Common myeloid progenitor, CD34-positive (primary cell): ENCODE measurements at regions not wholly inside any gene's neighbourhood (a gene's known extent, or its start where the extent isn't known, plus 50 kb on each side); places are given as distances from the start of the nearest gene placed in this dataset.

Experiments
- CTCF ChIA-PET: fragments of 350-600 bp; sonication (Branson Sonifier 250); formaldehyde crosslinking; loops from one replicate; lab custom pipeline; 2021; ENCODE audit warnings: antibody characterized with exemption; lab: Charles Lee
- POLR2A ChIA-PET: fragments of 350-600 bp; sonication (Branson Sonifier 250); formaldehyde crosslinking; loops from one replicate; lab custom pipeline; 2021; ENCODE audit warnings: antibody characterized with exemption; lab: Charles Lee
- DNase-seq, 3 donors: peaks; one replicate each; pipeline versions ENCODE4 v3.0.0 to v3.0.0-alpha.2; 2013
- H3K27ac ChIP-seq, 2 experiments: 1 replicate in 1 of 2; 2 replicates in 1 of 2; pipeline ENCODE4 v1.7.0; 2013; ENCODE audit warnings: inconsistent platforms in 2 of 2, low read length in 2 of 2, mild to moderate bottlenecking in 2 of 2, low read depth in 1 of 2, moderate library complexity in 1 of 2; ENCODE audit not compliant: severe bottlenecking in 2 of 2, insufficient read depth in 1 of 2, poor library complexity in 1 of 2
- H3K27me3 ChIP-seq, 5 experiments: replicated peaks in 2 of 5; 1 replicate in 3 of 5; 2 replicates in 2 of 5; pipeline versions ENCODE4 v1.6.1 to v1.7.0; 2013; ENCODE audit warnings: low read length in 4 of 5, mild to moderate bottlenecking in 2 of 5, moderate library complexity in 2 of 5, inconsistent platforms in 1 of 5; ENCODE audit not compliant: insufficient read depth in 5 of 5, control insufficient read depth in 4 of 5
- H3K36me3 ChIP-seq, 4 experiments: 1 replicate in 2 of 4; 2 replicates in 2 of 4; pipeline versions ENCODE4 v1.6.1 to v1.7.0; 2013; ENCODE audit warnings: low read length in 3 of 4, control low read depth in 1 of 4, mild to moderate bottlenecking in 1 of 4; ENCODE audit not compliant: control insufficient read depth in 4 of 4, insufficient read depth in 4 of 4
- H3K4me1 ChIP-seq, 4 experiments: 1 replicate in 3 of 4; 2 replicates in 1 of 4; pipeline versions ENCODE4 v1.6.1 to v1.7.1; 2013; ENCODE audit warnings: low read length in 3 of 4, mild to moderate bottlenecking in 3 of 4, control low read depth in 1 of 4, inconsistent platforms in 1 of 4, moderate library complexity in 1 of 4; ENCODE audit not compliant: control insufficient read depth in 4 of 4, insufficient read depth in 4 of 4; ENCODE audit errors: control extremely low read depth in 1 of 4
- H3K4me3 ChIP-seq, 7 experiments: 1 replicate in 4 of 7; 2 replicates in 3 of 7; pipeline versions ENCODE4 v1.5.1 to v1.7.0; 2013; ENCODE audit warnings: mild to moderate bottlenecking in 7 of 7, low read length in 6 of 7, moderate library complexity in 6 of 7, inconsistent platforms in 2 of 7, low read depth in 2 of 7, control low read depth in 1 of 7; ENCODE audit not compliant: insufficient read depth in 4 of 7, control insufficient read depth in 1 of 7; ENCODE audit errors: extremely low read depth in 1 of 7
- H3K9me3 ChIP-seq, 5 experiments: 1 replicate in 4 of 5; 2 replicates in 1 of 5; pipeline versions ENCODE4 v1.6.1 to v1.7.1; 2013; ENCODE audit warnings: low read length in 4 of 5, mild to moderate bottlenecking in 2 of 5, inconsistent platforms in 1 of 5, low read depth in 1 of 5, moderate library complexity in 1 of 5; ENCODE audit not compliant: control insufficient read depth in 4 of 5, insufficient read depth in 2 of 5; ENCODE audit errors: control extremely low read depth in 1 of 5
- WGBS: methylation state at CpG from one replicate; pipeline ENCODE4 v1.1.5; 2013; ENCODE audit not compliant: insufficient coverage; 5-methylcytosine and 5-hydroxymethylcytosine counted together

GRCh38 chr10:78471723-78472550 lies 438.3 kb downstream of the RPS24 start:
- Histone ChIP-seq H3K27me3 (peaks cover 0 to 2% (median 0%) of the 10 kb centered on the region in 5 experiments), H3K9me3 (no peaks in the 10 kb centered on the region), H3K4me1 (no peaks in the 10 kb centered on the region), H3K4me3 (no peak overlapping the region), H3K27ac (no peak overlapping the region), H3K36me3 (no peaks in the 10 kb centered on the region)
- WGBS, result 89% methylated on average over 9 of the region's 11 CpGs
- DNase-seq, result no peak
- POLR2A ChIA-PET, result no interaction called here
- CTCF ChIA-PET, result interaction anchor here (1.1 kb wide), 1 partner anchor 10 kb away, joined by 3 read pairs; no protein-coding TSS in a partner anchor

GRCh38 chr10:78472551-78472890 lies 438.9 kb downstream of the RPS24 start:
- Histone ChIP-seq H3K4me1 (no peaks in the 10 kb centered on the region), H3K9me3 (no peaks in the 10 kb centered on the region), H3K4me3 (no peak overlapping the region), H3K27me3 (peaks cover 0 to 4% (median 0%) of the 10 kb centered on the region in 5 experiments), H3K27ac (no peak overlapping the region), H3K36me3 (no peaks in the 10 kb centered on the region)
- no peak for DNase-seq
- POLR2A ChIA-PET, result no interaction called here
- CTCF ChIA-PET, result no interaction called here
- WGBS, result 92% methylated on average over 5 of the region's 7 CpGs

DNA sequence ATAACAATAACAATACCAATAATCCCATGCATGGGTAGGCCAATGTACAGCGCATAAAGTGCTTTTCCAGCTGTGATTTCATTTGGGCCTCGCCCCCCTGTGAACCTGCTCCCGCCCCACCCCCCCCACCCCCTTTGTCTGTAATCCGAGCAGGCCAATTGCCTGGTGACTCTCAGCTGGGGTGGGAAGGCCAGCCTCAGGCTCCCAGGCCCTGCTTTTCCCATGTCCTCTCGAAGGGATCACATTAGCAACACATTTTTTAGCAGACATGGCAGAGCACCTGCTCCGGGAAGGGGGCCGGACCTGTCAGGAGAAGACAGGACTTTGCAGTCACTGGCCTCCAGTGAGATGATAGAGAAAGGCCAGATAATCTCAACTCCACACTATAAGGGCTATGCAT lies 439.3 kb downstream of the RPS24 start:
- no peak for DNase-seq
- ChIA-PET CTCF (no interaction called here), POLR2A (no interaction called here)
- Histone ChIP-seq H3K36me3 (no peaks in the 10 kb centered on the region), H3K4me1 (no peaks in the 10 kb centered on the region), H3K4me3 (no peak overlapping the region), H3K27ac (no peak overlapping the region), H3K27me3 (peaks cover 0 to 4% (median 0%) of the 10 kb centered on the region in 5 experiments), H3K9me3 (no peaks in the 10 kb centered on the region)
- WGBS, result 100% methylated on average over 1 of the region's 7 CpGs

DNA sequence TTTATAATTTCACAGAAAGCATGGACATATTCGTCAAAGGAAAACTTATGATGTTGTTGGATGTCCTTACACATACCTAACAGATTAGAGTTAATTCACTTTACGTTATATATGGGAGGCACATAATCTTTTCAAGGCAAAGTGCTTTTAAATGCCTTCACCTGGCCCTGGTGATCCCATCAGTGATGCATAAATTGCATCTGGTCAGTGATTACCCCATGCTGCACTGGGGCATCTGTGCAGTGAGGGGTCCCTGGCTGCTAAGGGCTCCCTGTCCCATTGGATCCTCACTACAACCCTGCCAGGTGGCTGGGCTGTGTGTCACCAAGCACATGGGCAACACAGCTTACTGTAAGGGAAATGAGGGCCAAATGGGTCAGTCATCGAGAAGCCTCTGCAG lies 441.1 kb downstream of the RPS24 start:
- DNase-seq, result no peak
- Histone ChIP-seq H3K4me3 (no peak overlapping the region), H3K27ac (no peak overlapping the region), H3K36me3 (no peaks in the 10 kb centered on the region), H3K9me3 (no peaks in the 10 kb centered on the region), H3K4me1 (no peaks in the 10 kb centered on the region), H3K27me3 (peaks cover 0 to 4% (median 0%) of the 10 kb centered on the region in 5 experiments)
- 83% methylated on average over 1 of the region's 3 CpGs for WGBS
- POLR2A ChIA-PET, result no interaction called here
- CTCF ChIA-PET, result no interaction called here

DNA sequence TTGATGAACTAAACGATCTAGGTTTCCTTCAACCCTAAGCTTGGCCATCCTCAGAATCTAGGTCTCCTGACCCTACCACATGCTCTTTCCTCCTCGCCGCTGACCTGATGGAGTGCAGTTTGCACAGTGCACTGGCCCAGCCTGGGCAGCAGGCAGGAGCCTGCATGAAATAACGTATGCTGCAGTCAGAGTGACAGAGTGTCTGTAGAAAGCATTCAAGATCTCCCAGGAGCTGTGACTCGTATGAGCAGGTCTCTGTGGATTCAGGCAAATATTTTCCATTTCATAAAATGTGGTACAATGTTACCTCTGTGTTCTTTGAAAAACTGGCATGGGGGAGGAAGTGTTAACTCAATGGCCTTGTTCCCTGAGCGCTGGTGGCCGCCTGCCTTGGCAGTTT lies 441.8 kb downstream of the RPS24 start:
- ChIA-PET CTCF (no interaction called here), POLR2A (no interaction called here)
- H3K27ac ChIP-seq, result no peak overlapping the region
- H3K4me1 ChIP-seq, result no peaks in the 10 kb centered on the region
- H3K9me3 ChIP-seq, result no peaks in the 10 kb centered on the region
- no peak overlapping the region for H3K4me3 ChIP-seq
- no peak for DNase-seq
- H3K36me3 ChIP-seq, result no peaks in the 10 kb centered on the region
- H3K27me3 ChIP-seq, result peaks cover 0 to 4% (median 0%) of the 10 kb centered on the region in 5 experiments
- WGBS, result 80% methylated on average over 7 of the region's 7 CpGs

DNA sequence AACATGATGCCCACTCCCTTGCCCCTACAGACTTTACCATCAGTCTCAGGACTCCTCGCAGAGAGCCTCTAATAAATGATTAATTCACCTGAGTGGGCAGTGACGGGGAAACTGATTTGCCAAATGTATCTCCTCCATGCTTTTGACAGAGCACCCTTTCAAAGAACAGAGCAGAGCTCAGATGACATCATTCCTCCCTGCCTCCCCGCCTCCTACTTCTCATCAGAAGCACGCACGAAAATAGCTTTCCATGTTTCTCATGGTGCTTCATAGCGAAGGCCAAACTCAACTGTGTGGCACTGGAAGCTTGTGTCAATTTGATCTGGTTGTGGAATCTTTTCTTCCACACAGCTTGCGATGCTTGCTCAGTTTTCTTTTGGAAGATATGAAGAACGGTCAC lies 442.5 kb downstream of the RPS24 start:
- no peak for DNase-seq
- CTCF ChIA-PET, result no interaction called here
- Histone ChIP-seq H3K36me3 (no peaks in the 10 kb centered on the region), H3K4me1 (no peaks in the 10 kb centered on the region), H3K27me3 (peaks cover 0 to 4% (median 0%) of the 10 kb centered on the region in 5 experiments), H3K27ac (no peak overlapping the region), H3K4me3 (no peak overlapping the region), H3K9me3 (no peaks in the 10 kb centered on the region)
- POLR2A ChIA-PET, result no interaction called here
- 96% methylated on average over 8 of the region's 8 CpGs for WGBS

DNA sequence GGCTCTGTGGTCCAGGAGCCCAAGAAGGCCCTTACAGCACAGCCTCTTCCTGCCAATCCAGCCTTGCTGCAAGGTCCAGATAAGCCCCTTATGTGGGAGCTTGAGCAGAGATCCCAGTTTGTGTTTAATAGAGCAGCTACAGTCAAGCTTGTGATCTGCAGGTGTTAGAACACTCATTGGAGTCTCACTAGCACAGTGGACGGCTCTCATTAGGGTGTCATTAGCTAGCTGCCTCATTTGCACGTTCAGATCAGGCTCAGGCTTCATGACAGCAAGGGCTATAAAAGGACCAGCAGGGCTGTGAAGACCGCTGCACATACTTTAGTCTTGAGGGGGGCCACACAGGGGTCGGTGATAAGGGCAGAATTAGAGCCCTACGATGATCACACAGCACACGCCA lies 443.2 kb downstream of the RPS24 start:
- Histone ChIP-seq H3K4me3 (no peak overlapping the region), H3K27ac (no peak overlapping the region), H3K36me3 (no peaks in the 10 kb centered on the region), H3K4me1 (no peaks in the 10 kb centered on the region), H3K27me3 (peaks cover 0 to 4% (median 0%) of the 10 kb centered on the region in 5 experiments), H3K9me3 (no peaks in the 10 kb centered on the region)
- no peak for DNase-seq
- ChIA-PET POLR2A (no interaction called here), CTCF (no interaction called here)
- 89% methylated on average over 6 of the region's 6 CpGs for WGBS
